Renal pelvis (tissue), 1 donor: ENCODE measurements at regions not wholly inside any gene's neighbourhood (a gene's known extent, or its start where the extent isn't known, plus 50 kb on each side); places are given as distances from the start of the nearest gene placed in this dataset.

Source experiments
- DNase-seq: peaks from one replicate; pipeline ENCODE4 v3.0.0-alpha.2; 2013

- no peak for DNase-seq
These were observed 298.0 kb upstream of the TMEM229A start for GRCh38 chr7:124330731-124331407.

GRCh38 chr7:124328774-124329173, 295.9 kb upstream of the TMEM229A start:
- no peak for DNase-seq

DNA sequence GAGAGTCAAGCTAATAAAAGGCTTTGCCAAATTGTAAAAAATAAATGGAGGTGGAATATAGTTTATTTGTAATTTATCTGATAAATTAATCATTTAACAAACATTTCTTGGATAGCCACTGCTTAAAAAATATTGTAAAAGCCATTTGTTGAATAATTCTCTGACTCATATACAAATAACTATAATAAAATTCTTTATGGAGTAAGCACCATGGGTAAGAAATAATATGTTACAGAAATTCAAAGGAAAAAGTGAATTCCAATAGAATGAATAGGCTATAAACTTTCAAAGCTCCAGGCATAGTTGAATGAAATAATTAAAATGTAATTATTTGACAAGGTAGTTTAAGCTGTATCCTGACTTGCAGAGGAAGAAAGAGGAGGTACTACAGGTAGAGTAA, 291.4 kb upstream of the TMEM229A start:
- no peak for DNase-seq

- no peak for DNase-seq
These were observed 290.7 kb upstream of the TMEM229A start for GRCh38 chr7:124323597-124323996.

- no peak for DNase-seq
These were observed 289.7 kb upstream of the TMEM229A start for GRCh38 chr7:124322561-124322960.

GRCh38 chr7:124318721-124319450, 286.0 kb upstream of the TMEM229A start:
- DNase-seq = no peak

GRCh38 chr7:124310934-124311390, 278.1 kb upstream of the TMEM229A start:
- no peak for DNase-seq

- no peak for DNase-seq
These were observed 275.5 kb upstream of the TMEM229A start for GRCh38 chr7:124308384-124308783.

GRCh38 chr7:124295289-124295688, 262.4 kb upstream of the TMEM229A start:
- no peak for DNase-seq

- no peak for DNase-seq
These were observed 252.1 kb upstream of the TMEM229A start for GRCh38 chr7:124284937-124285336.

- peak; percentile 1 for DNase-seq
These were observed 243.2 kb upstream of the TMEM229A start for GRCh38 chr7:124276005-124276622.

DNA sequence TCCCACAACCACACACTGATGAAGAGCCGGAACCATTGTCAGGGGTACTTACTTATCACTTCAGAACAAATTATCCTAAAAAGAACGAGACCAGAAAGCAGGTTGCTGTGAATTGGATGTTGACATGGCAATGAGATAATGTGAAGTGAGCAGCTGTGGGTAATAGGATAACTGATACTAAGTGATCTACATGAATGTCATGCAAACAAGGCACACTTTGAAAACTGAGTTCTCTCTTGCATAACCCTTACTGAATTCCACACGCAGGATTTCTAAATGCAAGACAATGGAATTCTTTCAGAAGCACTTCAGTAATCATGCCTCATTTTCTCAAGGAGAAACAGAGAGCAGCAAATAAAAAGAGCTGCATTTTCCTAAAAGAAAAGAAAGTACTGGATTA, 242.5 kb upstream of the TMEM229A start:
- DNase-seq = no peak

DNA sequence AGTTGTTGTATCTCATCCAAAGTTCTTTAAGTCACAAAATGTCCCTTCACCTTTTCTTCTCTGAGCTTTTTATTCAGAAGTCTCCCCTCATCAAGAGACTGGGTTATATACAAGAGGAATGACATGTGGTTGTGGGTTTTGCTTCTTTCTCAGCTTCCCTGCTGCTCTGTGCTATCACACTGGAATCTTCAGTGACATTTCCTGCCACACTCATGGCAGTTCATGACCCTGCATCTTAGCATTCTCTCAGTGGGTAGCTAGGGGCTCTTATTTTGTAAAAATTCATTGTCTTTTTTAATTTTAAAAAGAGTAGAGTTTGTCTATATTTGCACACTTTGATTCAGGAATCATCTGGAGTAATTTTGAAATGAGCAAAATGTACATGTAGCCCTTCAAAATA, 236.9 kb upstream of the TMEM229A start:
- no peak for DNase-seq

GRCh38 chr7:124267154-124267553, 234.3 kb upstream of the TMEM229A start:
- DNase-seq = no peak

DNA sequence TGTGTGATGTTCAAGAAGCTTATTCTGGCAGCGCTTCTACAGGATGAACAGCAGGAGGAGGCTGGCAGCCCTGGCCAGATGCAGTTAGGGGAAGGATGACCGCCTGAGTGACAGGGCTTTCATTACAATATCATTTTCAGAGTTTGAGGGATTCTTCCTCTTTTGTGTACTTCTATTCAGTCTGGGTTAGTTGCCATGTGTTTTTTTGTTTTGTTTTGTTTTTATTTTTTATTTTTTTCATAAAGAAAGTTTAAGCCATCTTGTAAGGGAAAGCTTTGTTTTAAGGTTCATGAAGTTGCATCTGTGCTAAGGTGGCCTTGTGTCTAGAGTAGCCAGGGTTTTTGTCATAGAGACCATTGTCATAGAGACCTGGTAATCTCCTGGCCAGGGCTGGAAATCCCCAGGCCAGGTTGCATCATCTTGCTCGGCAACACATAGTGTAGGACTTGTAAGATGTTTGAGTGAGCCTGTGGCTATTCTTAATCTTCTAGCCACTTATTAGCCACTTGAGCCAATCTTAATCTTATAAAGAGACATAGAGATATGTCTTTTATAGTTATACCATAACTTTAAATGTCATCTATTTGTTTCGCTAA, 230.5 kb upstream of the TMEM229A start:
- DNase-seq = no peak

GRCh38 chr7:124261710-124262109, 228.8 kb upstream of the TMEM229A start:
- no peak for DNase-seq

DNA sequence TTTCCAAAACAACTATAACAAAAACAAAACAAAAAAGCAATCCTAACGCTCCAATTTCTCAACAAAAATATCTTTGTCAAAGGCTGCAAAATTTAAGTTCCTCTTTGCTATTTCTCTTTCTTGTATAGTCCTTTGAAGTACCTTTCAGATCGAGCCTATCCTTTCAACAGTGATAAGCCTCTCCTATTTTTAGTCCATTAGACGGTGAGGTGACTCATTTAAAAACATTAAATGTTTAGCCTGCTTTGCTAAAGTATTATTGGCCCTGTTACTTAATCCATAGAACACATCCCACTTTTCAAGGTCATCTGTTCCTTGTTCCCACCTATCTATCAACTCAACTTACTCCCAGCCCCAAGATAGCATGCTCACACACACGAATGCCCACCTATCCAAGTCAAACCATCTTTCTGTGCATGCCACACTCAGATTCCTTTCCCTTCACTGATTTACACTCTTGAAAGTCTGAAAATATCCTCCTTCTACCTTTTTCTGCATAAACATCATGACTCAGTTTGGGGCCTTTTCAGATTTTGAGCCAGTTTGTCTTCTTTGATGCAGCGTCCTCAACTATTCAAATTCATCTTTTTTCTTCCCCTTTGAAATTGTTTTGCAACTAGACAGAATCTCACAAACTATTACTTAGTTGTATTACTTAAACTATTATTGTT, 224.9 kb upstream of the TMEM229A start:
- no peak for DNase-seq

DNA sequence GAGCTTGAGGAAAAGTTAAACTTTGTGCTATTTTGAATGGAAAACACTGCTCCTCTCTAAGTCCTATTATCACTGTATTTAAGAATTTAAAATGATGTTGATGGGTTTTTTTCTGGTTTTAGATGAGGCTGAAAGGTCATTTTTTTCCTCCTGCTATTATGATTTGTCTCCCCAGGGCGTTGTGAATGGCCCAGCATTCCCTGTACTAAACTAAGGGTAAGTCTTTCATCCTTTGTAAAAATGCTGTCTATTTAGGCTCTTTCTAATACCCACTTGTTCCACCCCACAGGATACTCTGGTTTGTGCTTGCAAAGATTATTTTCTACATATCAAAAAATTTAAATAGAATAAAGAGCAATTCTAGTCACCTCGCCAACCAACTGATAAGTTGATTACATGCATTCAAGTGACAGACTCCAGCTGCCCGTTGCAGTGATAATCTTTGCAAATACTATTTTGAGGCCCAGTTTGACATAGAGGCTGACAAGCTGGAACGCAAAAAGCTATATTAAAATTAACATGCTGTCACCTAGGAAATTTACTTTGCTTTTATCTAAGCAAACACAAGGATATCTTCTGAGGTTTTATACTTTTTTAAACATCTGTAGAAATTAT, 222.3 kb upstream of the TMEM229A start:
- DNase-seq = no peak

DNA sequence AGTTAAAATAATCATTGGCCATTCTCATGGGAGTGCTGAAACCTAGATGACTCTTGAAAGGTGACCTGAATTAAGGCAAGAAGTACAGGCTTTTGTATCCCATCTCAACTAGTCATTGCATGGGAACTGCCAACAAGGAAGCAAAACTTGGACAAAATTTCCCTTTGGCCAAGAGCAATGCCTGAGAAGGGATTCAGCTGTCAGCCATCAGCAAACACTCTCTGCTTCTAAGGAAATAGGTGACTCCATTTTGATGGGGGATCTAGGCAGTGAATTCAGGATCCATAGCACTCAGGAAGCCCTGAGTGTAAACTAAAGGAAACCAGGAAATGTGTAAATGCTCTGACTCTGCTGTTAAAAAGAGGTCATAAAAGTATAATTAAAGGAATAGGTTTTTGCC, 221.5 kb upstream of the TMEM229A start:
- DNase-seq = no peak

GRCh38 chr7:124251636-124252035, 218.8 kb upstream of the TMEM229A start:
- DNase-seq = no peak

DNA sequence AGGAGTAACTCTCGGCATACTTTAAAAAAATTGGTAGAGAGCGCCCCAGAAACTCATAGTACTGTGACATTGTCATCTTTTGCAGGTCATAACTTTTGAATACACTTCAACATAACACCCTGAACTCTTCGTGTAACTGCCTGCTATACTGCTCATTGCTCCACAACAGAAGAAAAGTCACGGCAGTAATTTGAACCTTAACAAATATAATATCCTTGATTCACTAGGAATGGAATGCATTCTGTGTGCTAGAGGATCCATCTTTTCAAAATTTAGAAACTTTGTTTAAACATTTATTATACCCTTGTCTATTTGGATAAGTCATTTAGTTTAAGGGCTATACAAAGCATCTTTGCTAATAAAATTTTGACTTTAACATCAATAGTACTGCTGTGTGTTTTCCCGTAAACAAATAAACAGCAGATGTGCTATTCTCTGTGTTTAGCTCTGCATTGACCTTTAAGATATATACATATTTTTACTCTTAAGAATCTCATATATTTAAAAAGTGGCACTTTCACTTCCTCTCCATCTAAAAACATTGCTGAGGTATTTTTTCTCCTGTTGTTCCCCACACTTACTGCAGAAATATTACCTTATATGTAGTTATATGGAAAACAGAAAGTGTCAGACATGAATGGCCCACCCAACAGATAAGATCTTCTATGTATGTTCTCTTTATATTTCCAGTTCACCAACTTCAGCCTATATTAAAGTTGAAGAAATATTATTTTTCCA, 217.6 kb upstream of the TMEM229A start:
- no peak for DNase-seq
